GM18526 (cell line): ENCODE measurements at regions not wholly inside any gene's neighbourhood (a gene's known extent, or its start where the extent isn't known, plus 50 kb on each side); places are given as distances from the start of the nearest gene placed in this dataset.

Experiments
- POLR2A ChIP-seq: IDR thresholded peaks from 3 replicates; pipeline ENCODE4 v1.6.1; 2011; ENCODE audit not compliant: insufficient read length; ENCODE audit errors: extremely low read depth

GRCh38 chr2:20542746-20543468 lies 96.0 kb downstream of the RHOB start:
- no peak for TF ChIP-seq POLR2A

GRCh38 chr2:20543469-20544152 lies 96.7 kb downstream of the RHOB start:
- no peak for TF ChIP-seq POLR2A

- no peak for TF ChIP-seq POLR2A
Measured at GRCh38 chr2:20544153-20544747, 97.4 kb downstream of the RHOB start.

- no peak for TF ChIP-seq POLR2A
Measured at GRCh38 chr2:20549144-20549543, 101.8 kb downstream of the HS1BP3 start.

GRCh38 chr2:20549691-20550348 lies 101.1 kb downstream of the HS1BP3 start:
- no peak for TF ChIP-seq POLR2A

- no peak for TF ChIP-seq POLR2A
Measured at GRCh38 chr2:20551260-20551944, 99.5 kb downstream of the HS1BP3 start.

- TF ChIP-seq POLR2A, result no peak
Measured at GRCh38 chr2:20551945-20552328, 99.0 kb downstream of the HS1BP3 start.

GRCh38 chr2:20552847-20553246 lies 98.1 kb downstream of the HS1BP3 start:
- no peak for TF ChIP-seq POLR2A

GRCh38 chr2:20553580-20553979 lies 97.3 kb downstream of the HS1BP3 start:
- no peak for TF ChIP-seq POLR2A

GRCh38 chr2:20555954-20556353 lies 94.9 kb downstream of the HS1BP3 start:
- no peak for TF ChIP-seq POLR2A

- no peak for TF ChIP-seq POLR2A
Measured at GRCh38 chr2:20556756-20557155, 94.1 kb downstream of the HS1BP3 start.

- no peak for TF ChIP-seq POLR2A
Measured at GRCh38 chr2:20557226-20557625, 93.7 kb downstream of the HS1BP3 start.

GRCh38 chr2:20557635-20558034 lies 93.3 kb downstream of the HS1BP3 start:
- TF ChIP-seq POLR2A, result no peak

GRCh38 chr2:20558391-20559150 lies 92.3 kb downstream of the HS1BP3 start:
- TF ChIP-seq POLR2A, result no peak

GRCh38 chr2:20559277-20559676 lies 91.6 kb downstream of the HS1BP3 start:
- TF ChIP-seq POLR2A, result no peak
